ENCODE measurements at regions not wholly inside any gene's neighbourhood (a gene's known extent, or its start where the extent isn't known, plus 50 kb on each side); places are given as distances from the start of the nearest gene placed in this dataset.
A peak's percentile ranks its signal among the peaks of the same experiment; 100 is the strongest.

- no peaks in the 10 kb centered on the region for H3K36me3 ChIP-seq (ENCODE audit: control insufficient read depth in 5 of 5, insufficient read depth in 5 of 5, low read length in 5 of 5)
- H3K4me1 ChIP-seq (ENCODE audit: control insufficient read depth in 5 of 5, insufficient read depth in 5 of 5, low read length in 5 of 5): no peaks in the 10 kb centered on the region
- H3K4me3 ChIP-seq (ENCODE audit: low read depth in 1 of 5, low read length in 5 of 5): no peak overlapping the region
- H3K27ac ChIP-seq (ENCODE audit: low read depth, low read length): no peak overlapping the region
- H3K27me3 ChIP-seq (ENCODE audit: control insufficient read depth in 5 of 5, insufficient read depth in 4 of 5, low read length in 5 of 5): no peaks in the 10 kb centered on the region
- no peak overlapping the region for H3K9ac ChIP-seq (ENCODE audit: low read length in 5 of 5)
- H3K9me3 ChIP-seq (ENCODE audit: control insufficient read depth in 5 of 5, low read length in 5 of 5): peaks cover 0 to 3% (median under 1%) of the 10 kb centered on the region in 5 donors
Measured at GRCh38 chr12:28601570-28602058, 411.4 kb downstream of the CCDC91 start.

GRCh38 chr12:28602786-28603185, 412.5 kb downstream of the CCDC91 start:
- Histone ChIP-seq H3K36me3 (ENCODE audit: control insufficient read depth in 5 of 5, insufficient read depth in 5 of 5, low read length in 5 of 5) (no peaks in the 10 kb centered on the region), H3K9me3 (ENCODE audit: control insufficient read depth in 5 of 5, low read length in 5 of 5) (peaks cover 2 to 14% (median 12%) of the 10 kb centered on the region in 5 donors)

GRCh38 chr12:28603239-28603638, 413.0 kb downstream of the CCDC91 start:
- H3K9me3 ChIP-seq (ENCODE audit: control insufficient read depth in 5 of 5, low read length in 5 of 5): peaks cover 6 to 19% (median 16%) of the 10 kb centered on the region in 5 donors
- no peaks in the 10 kb centered on the region for H3K36me3 ChIP-seq (ENCODE audit: control insufficient read depth in 5 of 5, insufficient read depth in 5 of 5, low read length in 5 of 5)
- no peaks in the 10 kb centered on the region for H3K27me3 ChIP-seq (ENCODE audit: control insufficient read depth in 5 of 5, insufficient read depth in 4 of 5, low read length in 5 of 5)
- H3K4me3 ChIP-seq (ENCODE audit: low read depth in 1 of 5, low read length in 5 of 5): no peak overlapping the region
- no peak overlapping the region for H3K9ac ChIP-seq (ENCODE audit: low read length in 5 of 5)
- no peak overlapping the region for H3K27ac ChIP-seq (ENCODE audit: low read depth, low read length)
- H3K4me1 ChIP-seq (ENCODE audit: control insufficient read depth in 5 of 5, insufficient read depth in 5 of 5, low read length in 5 of 5): no peaks in the 10 kb centered on the region

More at GRCh38 chr12:28602786-28603185, 412.5 kb downstream of the CCDC91 start:
- no peaks in the 10 kb centered on the region for H3K27me3 ChIP-seq (ENCODE audit: control insufficient read depth in 5 of 5, insufficient read depth in 4 of 5, low read length in 5 of 5)
- no peaks in the 10 kb centered on the region for H3K4me1 ChIP-seq (ENCODE audit: control insufficient read depth in 5 of 5, insufficient read depth in 5 of 5, low read length in 5 of 5)
- H3K27ac ChIP-seq (ENCODE audit: low read depth, low read length): no peak overlapping the region
- H3K9ac ChIP-seq (ENCODE audit: low read length in 5 of 5): no peak overlapping the region
- H3K4me3 ChIP-seq (ENCODE audit: low read depth in 1 of 5, low read length in 5 of 5): no peak overlapping the region

- H3K9ac ChIP-seq (ENCODE audit: low read length in 5 of 5): no peak overlapping the region
- peaks cover 6 to 21% (median 19%) of the 10 kb centered on the region in 5 donors for H3K9me3 ChIP-seq (ENCODE audit: control insufficient read depth in 5 of 5, low read length in 5 of 5)
- no peaks in the 10 kb centered on the region for H3K4me1 ChIP-seq (ENCODE audit: control insufficient read depth in 5 of 5, insufficient read depth in 5 of 5, low read length in 5 of 5)
- H3K4me3 ChIP-seq (ENCODE audit: low read depth in 1 of 5, low read length in 5 of 5): no peak overlapping the region
- H3K27ac ChIP-seq (ENCODE audit: low read depth, low read length): no peak overlapping the region
- no peaks in the 10 kb centered on the region for H3K36me3 ChIP-seq (ENCODE audit: control insufficient read depth in 5 of 5, insufficient read depth in 5 of 5, low read length in 5 of 5)
- H3K27me3 ChIP-seq (ENCODE audit: control insufficient read depth in 5 of 5, insufficient read depth in 4 of 5, low read length in 5 of 5): no peaks in the 10 kb centered on the region
Measured at GRCh38 chr12:28603801-28604200, 413.5 kb downstream of the CCDC91 start.

- Histone ChIP-seq H3K27ac (ENCODE audit: low read depth, low read length) (no peak overlapping the region), H3K36me3 (ENCODE audit: control insufficient read depth in 5 of 5, insufficient read depth in 5 of 5, low read length in 5 of 5) (no peaks in the 10 kb centered on the region), H3K4me3 (ENCODE audit: low read depth in 1 of 5, low read length in 5 of 5) (no peak overlapping the region), H3K9me3 (ENCODE audit: control insufficient read depth in 5 of 5, low read length in 5 of 5) (peaks cover 6 to 21% (median 19%) of the 10 kb centered on the region in 5 donors), H3K27me3 (ENCODE audit: control insufficient read depth in 5 of 5, insufficient read depth in 4 of 5, low read length in 5 of 5) (no peaks in the 10 kb centered on the region), H3K9ac (ENCODE audit: low read length in 5 of 5) (no peak overlapping the region), H3K4me1 (ENCODE audit: control insufficient read depth in 5 of 5, insufficient read depth in 5 of 5, low read length in 5 of 5) (no peaks in the 10 kb centered on the region)
Measured at GRCh38 chr12:28604240-28604639, 414.0 kb downstream of the CCDC91 start.

GRCh38 chr12:28606967-28607557, 416.8 kb downstream of the CCDC91 start:
- Histone ChIP-seq H3K9me3 (ENCODE audit: control insufficient read depth in 5 of 5, low read length in 5 of 5) (peaks cover 6 to 21% (median 19%) of the 10 kb centered on the region in 5 donors), H3K27ac (ENCODE audit: low read depth, low read length) (no peak overlapping the region), H3K4me3 (ENCODE audit: low read depth in 1 of 5, low read length in 5 of 5) (peak overlapping the region in 1 of 5 donors; percentile 10), H3K4me1 (ENCODE audit: control insufficient read depth in 5 of 5, insufficient read depth in 5 of 5, low read length in 5 of 5) (no peaks in the 10 kb centered on the region), H3K9ac (ENCODE audit: low read length in 5 of 5) (no peak overlapping the region), H3K36me3 (ENCODE audit: control insufficient read depth in 5 of 5, insufficient read depth in 5 of 5, low read length in 5 of 5) (no peaks in the 10 kb centered on the region), H3K27me3 (ENCODE audit: control insufficient read depth in 5 of 5, insufficient read depth in 4 of 5, low read length in 5 of 5) (no peaks in the 10 kb centered on the region)

GRCh38 chr12:28610401-28611114, 420.3 kb downstream of the CCDC91 start:
- H3K4me3 ChIP-seq (ENCODE audit: low read depth in 1 of 5, low read length in 5 of 5): no peak overlapping the region
- peaks cover 6 to 21% (median 19%) of the 10 kb centered on the region in 5 donors for H3K9me3 ChIP-seq (ENCODE audit: control insufficient read depth in 5 of 5, low read length in 5 of 5)
- H3K27ac ChIP-seq (ENCODE audit: low read depth, low read length): no peak overlapping the region
- no peaks in the 10 kb centered on the region for H3K27me3 ChIP-seq (ENCODE audit: control insufficient read depth in 5 of 5, insufficient read depth in 4 of 5, low read length in 5 of 5)
- no peaks in the 10 kb centered on the region for H3K4me1 ChIP-seq (ENCODE audit: control insufficient read depth in 5 of 5, insufficient read depth in 5 of 5, low read length in 5 of 5)
- no peaks in the 10 kb centered on the region for H3K36me3 ChIP-seq (ENCODE audit: control insufficient read depth in 5 of 5, insufficient read depth in 5 of 5, low read length in 5 of 5)
- no peak overlapping the region for H3K9ac ChIP-seq (ENCODE audit: low read length in 5 of 5)

GRCh38 chr12:28611115-28611435, 420.8 kb downstream of the CCDC91 start:
- H3K4me3 ChIP-seq (ENCODE audit: low read depth in 1 of 5, low read length in 5 of 5): no peak overlapping the region
- peaks cover 6 to 21% (median 19%) of the 10 kb centered on the region in 5 donors for H3K9me3 ChIP-seq (ENCODE audit: control insufficient read depth in 5 of 5, low read length in 5 of 5)
- no peak overlapping the region for H3K9ac ChIP-seq (ENCODE audit: low read length in 5 of 5)
- H3K4me1 ChIP-seq (ENCODE audit: control insufficient read depth in 5 of 5, insufficient read depth in 5 of 5, low read length in 5 of 5): no peaks in the 10 kb centered on the region
- H3K36me3 ChIP-seq (ENCODE audit: control insufficient read depth in 5 of 5, insufficient read depth in 5 of 5, low read length in 5 of 5): no peaks in the 10 kb centered on the region
- H3K27me3 ChIP-seq (ENCODE audit: control insufficient read depth in 5 of 5, insufficient read depth in 4 of 5, low read length in 5 of 5): no peaks in the 10 kb centered on the region
- H3K27ac ChIP-seq (ENCODE audit: low read depth, low read length): no peak overlapping the region

- H3K27me3 ChIP-seq (ENCODE audit: control insufficient read depth in 5 of 5, insufficient read depth in 4 of 5, low read length in 5 of 5): no peaks in the 10 kb centered on the region
- H3K36me3 ChIP-seq (ENCODE audit: control insufficient read depth in 5 of 5, insufficient read depth in 5 of 5, low read length in 5 of 5): no peaks in the 10 kb centered on the region
- no peaks in the 10 kb centered on the region for H3K4me1 ChIP-seq (ENCODE audit: control insufficient read depth in 5 of 5, insufficient read depth in 5 of 5, low read length in 5 of 5)
- H3K4me3 ChIP-seq (ENCODE audit: low read depth in 1 of 5, low read length in 5 of 5): no peak overlapping the region
- H3K9me3 ChIP-seq (ENCODE audit: control insufficient read depth in 5 of 5, low read length in 5 of 5): peaks cover 6 to 20% (median 19%) of the 10 kb centered on the region in 5 donors
- no peak overlapping the region for H3K9ac ChIP-seq (ENCODE audit: low read length in 5 of 5)
- H3K27ac ChIP-seq (ENCODE audit: low read depth, low read length): no peak overlapping the region
Measured at GRCh38 chr12:28611449-28611848, 421.2 kb downstream of the CCDC91 start.

- Histone ChIP-seq H3K27ac (ENCODE audit: low read depth, low read length) (no peak overlapping the region), H3K4me1 (ENCODE audit: control insufficient read depth in 5 of 5, insufficient read depth in 5 of 5, low read length in 5 of 5) (no peaks in the 10 kb centered on the region), H3K9me3 (ENCODE audit: control insufficient read depth in 5 of 5, low read length in 5 of 5) (peaks cover 0 to 3% (median 0%) of the 10 kb centered on the region in 5 donors), H3K9ac (ENCODE audit: low read length in 5 of 5) (no peak overlapping the region), H3K36me3 (ENCODE audit: control insufficient read depth in 5 of 5, insufficient read depth in 5 of 5, low read length in 5 of 5) (no peaks in the 10 kb centered on the region), H3K4me3 (ENCODE audit: low read depth in 1 of 5, low read length in 5 of 5) (no peak overlapping the region), H3K27me3 (ENCODE audit: control insufficient read depth in 5 of 5, insufficient read depth in 4 of 5, low read length in 5 of 5) (no peaks in the 10 kb centered on the region)
Measured at GRCh38 chr12:28618171-28618570, 427.9 kb downstream of the CCDC91 start.
